ENCODE measurements at regions not wholly inside any gene's neighbourhood (a gene's known extent, or its start where the extent isn't known, plus 50 kb on each side); places are given as distances from the start of the nearest gene placed in this dataset.
"Not testable (repeated sequence)": the region's sequence is repeated elsewhere in the genome, so short reads cannot be mapped to it uniquely, and the experiment has no call there.

GRCh38 chr9:93813221-93814076 lies 141.7 kb downstream of the BARX1 start:
- DNase-seq (ENCODE audit: low read depth): no peak

DNA sequence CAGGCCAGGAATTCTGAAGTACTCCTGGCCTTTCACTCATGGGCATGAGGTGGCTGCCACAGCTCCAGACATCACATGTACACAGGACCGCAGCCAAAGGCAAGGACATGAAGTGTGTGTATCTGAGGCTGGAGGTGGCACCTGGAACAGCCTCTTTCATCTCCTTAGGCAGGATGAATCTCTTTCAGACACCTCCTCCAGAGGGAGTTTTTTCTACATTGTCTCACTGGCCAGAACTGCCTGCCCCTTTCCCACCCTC lies 142.8 kb downstream of the BARX1 start:
- no peak for DNase-seq (ENCODE audit: low read depth)

DNA sequence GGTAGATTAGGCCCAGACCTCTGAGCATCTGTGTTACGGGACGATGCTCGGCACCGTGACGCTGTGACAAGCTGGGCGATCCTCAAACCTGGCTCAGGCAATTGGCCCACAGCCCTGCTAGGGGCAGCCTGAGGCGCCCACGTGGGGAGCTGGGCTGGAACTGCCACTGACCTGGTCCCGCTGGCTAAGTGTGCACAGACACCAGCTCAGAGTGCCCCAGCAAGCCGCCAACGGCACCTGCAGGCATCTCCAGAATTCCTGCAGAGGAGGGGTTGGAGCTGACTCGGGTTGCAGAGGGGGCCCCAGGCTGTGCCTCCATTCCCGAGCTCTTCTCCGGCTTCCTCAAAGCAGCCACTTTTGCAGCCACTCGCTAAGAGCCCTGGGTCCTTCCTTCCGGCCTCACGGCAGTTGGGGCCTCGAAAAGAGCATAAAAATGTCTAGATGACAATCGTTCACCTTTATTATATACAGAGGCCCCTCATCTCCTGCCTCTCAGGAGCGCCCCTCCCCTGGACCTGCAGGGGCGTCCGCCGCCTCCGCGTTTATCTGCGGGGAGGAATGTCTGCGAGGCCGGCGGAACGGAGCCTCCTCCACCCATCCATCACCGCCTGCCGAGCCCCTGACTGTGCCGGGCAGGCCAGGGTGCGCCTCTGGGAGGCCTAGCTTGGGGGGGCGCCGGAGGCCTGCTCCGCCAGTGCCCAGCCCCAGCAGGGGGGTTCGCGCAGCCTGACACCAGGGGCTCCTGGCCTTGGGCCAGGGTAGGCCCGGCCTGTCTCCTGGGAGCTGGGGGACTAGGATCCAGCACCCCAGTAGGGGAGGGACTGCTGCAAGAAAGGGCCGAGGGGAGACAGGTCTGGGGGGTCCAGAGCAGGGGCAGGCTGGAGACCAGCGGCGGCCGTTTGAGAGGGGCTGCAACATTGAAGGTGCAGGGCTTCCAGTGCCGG lies 144.9 kb downstream of the BARX1 start:
- no peak for DNase-seq (ENCODE audit: low read depth)

DNA sequence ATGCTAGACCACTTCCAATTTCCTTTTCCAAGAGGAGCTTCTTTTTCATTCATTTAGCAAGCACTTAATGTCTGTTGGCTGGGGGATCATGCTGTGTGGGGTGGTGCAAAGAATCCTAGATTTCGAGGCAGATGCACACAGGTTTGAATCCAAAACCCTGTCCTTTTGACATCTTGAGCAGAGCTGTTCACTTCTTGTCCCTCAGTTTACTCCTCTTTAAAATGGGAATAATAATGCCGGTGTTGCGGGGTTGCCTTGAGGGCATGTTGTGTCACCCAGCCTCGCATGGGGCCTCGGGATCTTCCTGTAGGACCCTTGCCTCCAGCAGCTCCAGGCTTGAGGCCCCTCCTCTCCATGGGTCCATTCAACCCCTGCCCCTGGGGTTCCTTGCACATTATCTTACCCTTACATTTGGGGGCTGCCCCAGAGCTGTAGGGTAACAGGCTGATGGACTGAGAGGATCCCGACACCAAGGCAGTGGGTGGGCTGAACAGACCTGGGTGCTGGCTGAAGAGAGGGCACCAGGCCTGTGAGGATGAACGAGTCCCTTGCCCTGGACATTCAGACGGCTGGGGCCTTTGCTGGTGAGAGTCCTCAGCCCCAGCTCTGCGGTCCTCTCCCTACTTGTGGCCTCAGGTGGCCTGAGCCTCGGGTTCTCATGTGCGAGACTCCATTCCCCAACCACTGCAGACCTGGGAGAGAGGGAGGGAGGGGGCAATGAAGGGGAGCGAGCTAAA lies 145.8 kb downstream of the BARX1 start:
- DNase-seq (ENCODE audit: low read depth): no peak

DNA sequence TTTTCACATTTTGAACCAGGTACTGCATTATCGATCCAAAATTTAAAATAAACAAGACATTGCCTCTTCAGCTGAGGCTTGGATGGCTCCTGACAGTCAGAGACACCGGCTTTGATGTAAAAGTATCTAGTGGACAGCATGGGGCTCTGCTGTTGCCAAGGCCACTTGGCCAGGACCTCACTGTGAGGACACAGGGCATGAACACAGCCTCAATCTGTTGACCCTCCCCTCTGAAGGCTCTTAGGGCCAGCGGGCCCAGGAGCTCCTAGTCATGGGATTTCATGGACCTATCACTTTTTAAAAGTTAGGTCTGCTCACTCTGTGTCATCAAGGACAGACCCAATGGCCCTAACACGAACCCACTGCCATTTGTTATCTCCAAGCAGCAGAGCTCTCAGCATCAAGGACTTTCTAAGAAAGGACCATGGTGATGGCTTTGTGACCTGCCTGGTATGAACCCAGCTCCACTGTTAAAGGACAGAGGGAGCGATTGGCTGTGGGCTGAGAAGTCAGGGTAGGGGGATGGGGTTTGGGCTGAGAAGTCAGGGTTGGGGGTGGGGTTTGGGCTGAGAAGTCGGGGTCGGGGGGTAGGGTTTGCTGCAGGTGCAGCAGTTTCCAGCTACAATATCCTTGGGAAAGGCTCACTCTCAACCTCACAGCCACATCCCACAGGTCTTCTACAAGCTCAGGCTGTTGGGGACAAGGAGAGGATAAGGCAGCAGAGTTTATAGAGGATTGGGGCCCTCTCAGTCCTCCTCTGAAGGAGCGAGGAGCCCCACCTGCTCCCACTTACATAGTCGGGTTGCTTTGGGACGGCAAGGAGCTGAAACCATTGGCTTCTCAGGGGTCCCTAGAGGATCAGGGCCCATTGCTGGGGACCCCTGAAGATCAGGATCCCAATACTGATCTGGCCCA lies 146.8 kb downstream of the BARX1 start:
- DNase-seq (ENCODE audit: low read depth): no peak

DNA sequence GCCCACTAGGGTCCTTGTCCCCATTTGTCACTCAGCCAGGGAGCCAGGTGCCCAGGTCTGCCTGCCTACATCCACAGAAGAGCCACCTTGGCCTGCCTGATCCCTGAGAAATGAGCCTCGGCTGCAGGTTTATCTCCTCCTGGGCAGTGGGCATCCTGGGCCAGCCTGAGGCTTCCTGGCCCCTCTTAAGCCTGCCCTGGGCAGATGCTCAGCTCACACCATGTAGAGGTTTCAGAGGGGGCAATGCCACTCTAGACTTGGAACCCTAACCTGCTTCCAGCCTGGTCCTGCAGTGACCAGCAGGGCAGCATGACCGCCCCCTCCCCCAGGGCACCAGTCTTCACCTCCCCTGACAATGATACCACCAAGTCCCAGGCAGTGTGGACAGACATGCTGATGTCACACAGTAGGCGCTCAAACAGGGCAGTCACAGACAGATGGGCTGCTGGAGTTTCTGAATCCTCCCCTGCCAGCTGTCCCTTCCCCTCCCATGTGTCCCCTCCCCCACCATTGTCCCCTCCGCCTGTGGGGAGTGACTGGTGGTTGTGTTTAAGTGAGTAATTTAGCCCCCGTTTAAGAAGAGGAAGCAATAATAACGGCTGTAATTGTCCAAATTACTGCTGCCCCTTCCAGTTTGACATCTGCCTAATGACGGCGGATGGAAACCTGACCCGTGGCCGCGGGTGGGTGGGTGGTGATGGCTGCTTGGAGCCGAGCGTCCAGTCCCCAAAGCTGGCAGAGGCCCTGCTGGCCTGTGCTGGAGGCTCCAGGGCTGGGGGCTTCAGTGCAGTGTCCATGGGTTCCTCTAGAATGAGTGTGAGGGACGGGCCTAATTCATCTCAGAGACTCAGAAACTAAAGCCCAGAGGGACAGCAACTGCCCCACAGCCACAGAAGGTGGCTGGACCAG lies 147.7 kb downstream of the BARX1 start:
- no peak for DNase-seq (ENCODE audit: low read depth)

GRCh38 chr9:93801581-93802284 lies 153.4 kb downstream of the BARX1 start:
- DNase-seq (ENCODE audit: low read depth): no peak

DNA sequence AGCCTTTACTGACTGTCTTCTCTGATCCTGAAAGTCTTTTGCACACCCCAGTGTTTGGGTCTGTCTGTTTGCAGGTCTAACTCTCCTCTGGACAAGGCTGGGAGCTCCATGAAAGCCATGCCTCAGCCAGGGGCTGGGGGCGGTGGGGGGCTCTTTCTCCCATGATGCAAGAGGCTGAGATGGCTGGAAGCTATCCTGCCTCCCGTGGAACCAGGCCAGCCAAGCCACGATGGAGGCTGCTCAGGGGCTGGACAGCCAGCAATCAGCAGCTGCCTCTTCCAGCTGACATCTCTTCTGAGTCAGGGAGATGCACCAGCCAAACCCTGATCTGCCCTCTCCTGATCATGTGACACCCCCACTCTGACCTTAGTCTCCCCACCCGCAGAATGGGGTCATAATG lies 154.0 kb downstream of the BARX1 start:
- no peak for DNase-seq (ENCODE audit: low read depth)

DNA sequence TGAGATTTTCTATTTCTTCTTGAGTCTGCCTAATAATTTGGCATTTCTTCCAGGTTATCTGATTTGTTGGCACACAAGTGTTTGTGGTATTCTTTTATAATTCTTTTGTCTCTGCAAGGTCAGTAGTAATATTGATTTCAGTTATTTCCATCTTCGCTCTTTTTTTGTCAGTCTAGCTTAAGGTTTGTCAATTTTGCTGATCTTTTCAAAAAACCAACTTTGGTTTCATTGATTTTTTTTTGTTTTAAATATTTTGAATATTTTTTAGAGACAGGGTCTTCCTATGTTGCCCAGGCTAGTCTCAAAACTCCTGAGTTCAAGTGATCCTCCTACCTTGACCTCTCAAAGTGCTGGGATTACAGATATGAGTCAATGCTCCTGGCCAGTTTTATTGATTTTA lies 162.8 kb downstream of the BARX1 start:
- DNase-seq (ENCODE audit: low read depth): no peak

DNA sequence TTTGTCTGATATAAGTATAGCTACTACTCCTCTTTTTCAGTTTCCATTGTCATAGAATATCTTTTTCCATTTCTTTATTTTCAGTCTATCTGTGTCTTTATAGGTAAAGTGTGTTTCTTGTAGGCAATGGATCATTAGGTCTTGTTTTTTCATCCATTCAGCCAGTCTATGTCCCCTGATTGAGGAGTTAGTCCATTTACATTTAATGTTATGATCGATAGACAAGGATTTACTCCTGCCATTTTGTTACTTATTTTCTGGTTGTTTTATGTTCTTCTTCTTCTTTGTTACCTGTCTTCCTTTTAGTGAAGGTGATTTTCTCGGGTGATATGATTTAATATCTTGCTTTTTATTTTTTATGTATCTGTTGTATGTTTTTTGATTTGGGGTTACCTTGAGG lies 169.0 kb downstream of the BARX1 start:
- no peak for DNase-seq (ENCODE audit: low read depth)

DNA sequence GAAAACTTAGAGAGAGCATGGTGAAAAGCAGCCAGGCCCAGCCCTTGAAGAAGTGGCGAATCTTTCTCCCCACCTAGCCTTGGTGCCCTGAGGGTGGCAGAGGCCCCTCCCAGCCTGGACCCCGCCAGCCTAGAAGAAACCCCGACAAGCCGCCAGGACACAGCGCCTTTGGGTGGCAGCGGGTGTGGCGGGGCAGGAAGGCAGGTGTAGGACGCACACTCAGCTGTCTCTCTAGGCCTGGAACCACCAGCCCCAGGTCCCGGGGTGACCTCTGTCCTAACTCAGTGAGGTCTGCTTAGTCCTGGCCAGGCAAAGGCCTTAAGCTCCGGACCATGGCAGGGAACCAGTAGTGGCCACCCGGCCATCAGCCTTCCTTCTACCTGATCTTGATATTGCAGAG lies 178.3 kb downstream of the BARX1 start:
- DNase-seq (ENCODE audit: low read depth): no peak

DNA sequence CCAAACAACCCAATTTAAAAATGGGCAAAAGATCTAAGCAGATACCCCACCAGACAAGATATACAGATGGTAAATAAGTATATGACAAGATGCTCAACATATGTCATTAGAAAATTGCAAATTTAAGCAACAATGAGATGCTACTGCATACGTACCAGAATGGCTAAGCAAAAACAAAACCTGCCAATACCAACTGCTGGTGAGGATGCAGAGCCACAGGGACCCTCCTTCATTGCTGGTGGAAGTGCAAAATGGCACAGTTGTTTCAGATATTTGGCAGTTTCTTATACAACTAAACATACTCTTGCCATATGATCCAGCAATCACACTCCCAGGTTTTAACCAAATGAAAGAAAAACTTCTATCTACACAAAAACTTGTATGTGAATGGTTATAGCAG lies 178.9 kb downstream of the BARX1 start:
- no peak for DNase-seq (ENCODE audit: low read depth)

- DNase-seq (ENCODE audit: low read depth): no peak
These were observed 180.6 kb downstream of the BARX1 start for GRCh38 chr9:93774331-93775102.

DNA sequence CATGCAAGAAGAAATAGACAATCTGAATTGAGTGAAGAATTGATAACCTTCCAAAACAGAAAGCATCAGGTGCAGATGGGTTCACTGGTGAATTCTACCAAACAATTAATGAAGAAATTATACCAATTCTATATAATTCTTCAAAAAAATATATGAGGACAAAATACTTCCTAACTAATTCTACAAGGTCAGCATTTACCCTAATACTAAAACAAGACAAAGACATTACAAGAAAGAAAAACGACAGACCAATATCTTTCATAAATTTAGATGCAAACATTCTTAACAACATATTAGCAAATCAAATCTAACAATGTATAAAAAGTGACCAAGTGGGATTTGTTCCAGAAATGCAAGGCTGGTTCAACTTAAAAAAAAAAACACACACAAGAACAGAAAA lies 183.9 kb downstream of the BARX1 start:
- no peak for DNase-seq (ENCODE audit: low read depth)

DNA sequence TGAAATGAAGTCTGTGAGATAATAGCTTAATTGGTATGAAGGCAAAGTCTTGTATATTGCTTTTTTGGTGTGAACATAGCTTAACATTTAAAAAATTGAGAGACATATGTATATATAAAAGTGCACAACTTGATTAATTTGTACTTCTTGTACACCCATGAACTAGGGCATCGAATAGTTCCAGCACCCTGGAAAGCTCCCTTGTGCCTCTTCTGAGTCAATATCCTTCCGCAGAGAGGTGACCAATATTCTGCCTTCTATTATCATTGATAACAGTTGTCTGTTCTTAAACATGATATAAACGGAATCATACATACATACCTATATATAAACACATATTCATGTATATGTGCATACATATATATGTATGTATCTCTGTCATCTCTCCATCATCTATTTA lies 185.4 kb downstream of the PHF2 start:
- no peak for DNase-seq (ENCODE audit: low read depth)

DNA sequence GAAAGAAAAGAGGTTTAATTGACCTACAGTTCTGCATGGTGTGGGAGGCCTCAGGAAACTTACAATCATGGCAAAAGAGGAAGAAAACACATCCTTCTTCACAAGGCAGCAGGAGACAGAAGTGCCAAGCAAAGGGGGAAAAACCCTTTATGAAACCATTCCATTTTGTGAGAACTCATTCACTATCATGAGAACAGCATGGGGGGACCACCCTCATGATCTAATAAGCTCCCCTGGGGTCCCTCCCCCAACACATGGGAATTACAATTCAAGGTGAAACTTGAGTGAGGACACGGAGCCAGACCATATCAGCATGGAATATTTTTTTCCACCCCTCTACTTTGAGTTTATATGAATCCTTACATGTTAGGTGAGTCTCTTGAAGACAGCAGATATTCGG lies 173.7 kb downstream of the PHF2 start:
- no peak for DNase-seq (ENCODE audit: low read depth)

DNA sequence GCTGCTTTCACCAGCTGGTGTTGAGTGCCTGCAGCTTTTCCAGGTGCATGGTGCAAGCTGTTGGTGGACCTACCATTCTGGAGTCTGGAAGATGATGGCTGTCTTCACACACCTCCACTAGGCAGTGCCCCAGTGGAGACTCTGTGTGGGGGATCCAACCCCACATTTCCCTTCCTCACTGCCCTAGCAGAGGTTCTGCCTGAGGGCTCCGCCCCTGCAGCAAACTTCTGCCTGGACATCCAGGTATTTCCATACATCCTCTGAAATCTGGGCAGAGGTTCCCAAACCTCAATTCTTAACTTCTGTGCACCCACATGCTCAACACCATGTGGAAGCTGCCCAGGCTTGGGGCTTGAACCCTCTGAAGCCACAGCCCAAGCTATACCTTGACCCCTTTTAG lies 172.4 kb downstream of the PHF2 start:
- DNase-seq (ENCODE audit: low read depth): not testable (repeated sequence)

GRCh38 chr9:93731963-93732362 lies 155.6 kb downstream of the PHF2 start:
- no peak for DNase-seq (ENCODE audit: low read depth)

DNA sequence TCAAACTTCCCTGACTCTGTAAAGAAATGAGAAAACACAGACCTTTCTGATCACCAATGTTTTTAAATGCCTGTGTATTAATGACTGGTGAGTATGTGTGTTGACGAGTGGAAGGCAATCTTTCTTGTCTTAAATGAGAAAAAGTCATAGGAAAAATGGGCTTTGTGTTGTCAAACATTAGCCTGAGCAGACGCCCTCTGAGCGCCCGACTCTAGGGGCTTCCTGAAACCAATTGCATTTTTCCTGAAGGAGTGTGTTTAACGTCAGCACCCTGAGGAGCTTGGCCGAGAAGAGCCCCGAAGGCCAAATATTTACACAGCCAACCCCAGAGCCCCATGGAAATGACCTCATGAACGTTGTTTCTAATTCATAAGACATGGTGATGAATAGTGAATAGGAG lies 154.3 kb downstream of the PHF2 start:
- DNase-seq (ENCODE audit: low read depth): no peak

Data from stimulated activated CD8-positive, alpha-beta memory T cell treated with anti-CD3 and anti-CD28 coated beads, Interleukin-7, amount 100 ng/mL, for 24 hours (primary cell).